RPMI8226 (cell line): ENCODE measurements at regions not wholly inside any gene's neighbourhood (a gene's known extent, or its start where the extent isn't known, plus 50 kb on each side); places are given as distances from the start of the nearest gene placed in this dataset.
A peak's percentile ranks its signal among the peaks of the same experiment; 100 is the strongest.
"Not testable (repeated sequence)": the region's sequence is repeated elsewhere in the genome, so short reads cannot be mapped to it uniquely, and the experiment has no call there.

Source experiments
- DNase-seq: peaks from one replicate; pipeline ENCODE4 v3.0.0-alpha.2; 2015

GRCh38 chr15:96586901-96587300 lies 256.4 kb downstream of the NR2F2 start:
- peak; percentile 36 for DNase-seq

- no peak for DNase-seq
Measured at GRCh38 chr15:96589864-96590263, 259.4 kb downstream of the NR2F2 start.

- DNase-seq, result no peak
Measured at GRCh38 chr15:96593735-96594134, 263.2 kb downstream of the NR2F2 start.

- no peak for DNase-seq
Measured at GRCh38 chr15:96595951-96596350, 265.5 kb downstream of the NR2F2 start.

GRCh38 chr15:96598514-96598913 lies 268.0 kb downstream of the NR2F2 start:
- no peak for DNase-seq

- no peak for DNase-seq
Measured at GRCh38 chr15:96599268-96599667, 268.8 kb downstream of the NR2F2 start.

- no peak for DNase-seq
Measured at GRCh38 chr15:96600350-96600749, 269.9 kb downstream of the NR2F2 start.

- DNase-seq, result no peak
Measured at GRCh38 chr15:96606617-96607016, 276.1 kb downstream of the NR2F2 start.

GRCh38 chr15:96610757-96611156 lies 280.3 kb downstream of the NR2F2 start:
- no peak for DNase-seq

GRCh38 chr15:96612917-96613316 lies 282.4 kb downstream of the NR2F2 start:
- DNase-seq, result no peak

- no peak for DNase-seq
Measured at GRCh38 chr15:96619174-96619573, 288.7 kb downstream of the NR2F2 start.

- no peak for DNase-seq
Measured at GRCh38 chr15:96622714-96623113, 292.2 kb downstream of the NR2F2 start.

GRCh38 chr15:96625256-96625655 lies 294.8 kb downstream of the NR2F2 start:
- DNase-seq, result no peak

- no peak for DNase-seq
Measured at GRCh38 chr15:96627031-96627568, 296.6 kb downstream of the NR2F2 start.

GRCh38 chr15:96629511-96629910 lies 299.0 kb downstream of the NR2F2 start:
- DNase-seq, result no peak

- DNase-seq, result no peak
Measured at GRCh38 chr15:96638793-96639192, 308.3 kb downstream of the NR2F2 start.

- no peak for DNase-seq
Measured at GRCh38 chr15:96645796-96646195, 315.3 kb downstream of the NR2F2 start.

GRCh38 chr15:96648866-96649265 lies 318.4 kb downstream of the NR2F2 start:
- DNase-seq, result no peak

GRCh38 chr15:96657096-96657495 lies 326.6 kb downstream of the NR2F2 start:
- DNase-seq, result no peak

- DNase-seq, result not testable (repeated sequence)
Measured at GRCh38 chr15:96666979-96667378, 336.5 kb downstream of the NR2F2 start.

GRCh38 chr15:96670389-96670788 lies 339.9 kb downstream of the NR2F2 start:
- no peak for DNase-seq

GRCh38 chr15:96672629-96673028 lies 342.1 kb downstream of the NR2F2 start:
- DNase-seq, result no peak

- DNase-seq, result no peak
Measured at GRCh38 chr15:96678386-96678785, 347.9 kb downstream of the NR2F2 start.

- no peak for DNase-seq
Measured at GRCh38 chr15:96687388-96688107, 357.0 kb downstream of the NR2F2 start.

- no peak for DNase-seq
Measured at GRCh38 chr15:96690733-96691132, 360.2 kb downstream of the NR2F2 start.
